ENCODE measurements at regions not wholly inside any gene's neighbourhood (a gene's known extent, or its start where the extent isn't known, plus 50 kb on each side); places are given as distances from the start of the nearest gene placed in this dataset.

DNA sequence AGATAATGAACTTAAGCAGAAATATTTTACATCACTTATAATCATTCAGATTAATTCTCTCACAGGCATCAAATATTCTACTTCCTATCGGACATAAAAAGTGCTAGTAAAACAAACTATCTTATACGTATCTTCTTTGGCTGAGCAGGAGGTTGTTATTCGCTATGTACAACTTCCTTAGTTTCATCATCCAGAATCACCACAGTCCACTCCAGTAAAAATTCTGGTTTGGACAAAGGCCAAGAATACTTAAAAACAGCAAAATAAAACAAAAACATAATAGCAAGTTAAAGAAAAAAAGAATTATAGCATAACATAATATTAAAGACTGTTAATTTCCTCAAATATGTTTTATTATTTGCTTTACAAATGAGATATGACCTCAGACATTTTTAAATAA lies 1077.1 kb upstream of the CELF4 start:
- TF ChIP-seq, protein P1, sequence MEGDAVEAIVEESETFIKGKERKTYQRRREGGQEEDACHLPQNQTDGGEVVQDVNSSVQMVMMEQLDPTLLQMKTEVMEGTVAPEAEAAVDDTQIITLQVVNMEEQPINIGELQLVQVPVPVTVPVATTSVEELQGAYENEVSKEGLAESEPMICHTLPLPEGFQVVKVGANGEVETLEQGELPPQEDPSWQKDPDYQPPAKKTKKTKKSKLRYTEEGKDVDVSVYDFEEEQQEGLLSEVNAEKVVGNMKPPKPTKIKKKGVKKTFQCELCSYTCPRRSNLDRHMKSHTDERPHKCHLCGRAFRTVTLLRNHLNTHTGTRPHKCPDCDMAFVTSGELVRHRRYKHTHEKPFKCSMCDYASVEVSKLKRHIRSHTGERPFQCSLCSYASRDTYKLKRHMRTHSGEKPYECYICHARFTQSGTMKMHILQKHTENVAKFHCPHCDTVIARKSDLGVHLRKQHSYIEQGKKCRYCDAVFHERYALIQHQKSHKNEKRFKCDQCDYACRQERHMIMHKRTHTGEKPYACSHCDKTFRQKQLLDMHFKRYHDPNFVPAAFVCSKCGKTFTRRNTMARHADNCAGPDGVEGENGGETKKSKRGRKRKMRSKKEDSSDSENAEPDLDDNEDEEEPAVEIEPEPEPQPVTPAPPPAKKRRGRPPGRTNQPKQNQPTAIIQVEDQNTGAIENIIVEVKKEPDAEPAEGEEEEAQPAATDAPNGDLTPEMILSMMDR (IDR thresholded peaks at IDR 0.05 in 8 of 11, conservative IDR thresholded peaks at IDR 0.05 in 3 of 11): no peak
- no peak for TF ChIP-seq POLR2AphosphoS5 (IDR thresholded peaks at IDR 0.05)
